Endodermal cell (in vitro differentiated cells): ENCODE measurements at regions not wholly inside any gene's neighbourhood (a gene's known extent, or its start where the extent isn't known, plus 50 kb on each side); places are given as distances from the start of the nearest gene placed in this dataset.
"Not testable (repeated sequence)": the region's sequence is repeated elsewhere in the genome, so short reads cannot be mapped to it uniquely, and the experiment has no call there.

ENCODE experiments used
- DNase-seq: peaks from one replicate; pipeline ENCODE4 v3.0.0-alpha.2; 2017
- H3K27ac ChIP-seq: 2 replicates; pipeline ENCODE4 v1.5.1; 2013; ENCODE audit warnings: mild to moderate bottlenecking, low read depth, low read length, moderate library complexity
- H3K27me3 ChIP-seq: 2 replicates; pipeline ENCODE4 v1.6.1; 2013; ENCODE audit warnings: mild to moderate bottlenecking, low read length, moderate library complexity; ENCODE audit not compliant: insufficient read depth, control insufficient read depth, poor library complexity, severe bottlenecking
- H3K36me3 ChIP-seq: 2 replicates; pipeline ENCODE4 v1.7.0; 2013; ENCODE audit warnings: mild to moderate bottlenecking, low read length, moderate library complexity; ENCODE audit not compliant: control insufficient read depth, insufficient read depth
- H3K4me1 ChIP-seq: one replicate; pipeline ENCODE4 v1.7.0; 2013; ENCODE audit warnings: low read length; ENCODE audit not compliant: control insufficient read depth, insufficient read depth
- H3K4me3 ChIP-seq: 2 replicates; pipeline ENCODE4 v1.5.1; 2013; ENCODE audit warnings: mild to moderate bottlenecking, low read length, moderate library complexity
- H3K9ac ChIP-seq: 2 replicates; pipeline ENCODE4 v1.6.1; 2013; ENCODE audit warnings: mild to moderate bottlenecking, low read length, moderate library complexity; ENCODE audit not compliant: poor library complexity, severe bottlenecking; ENCODE audit errors: extremely low read depth
- H3K9me3 ChIP-seq: 2 replicates; pipeline ENCODE4 v1.6.1; 2013; ENCODE audit warnings: mild to moderate bottlenecking, low read length, moderate library complexity; ENCODE audit not compliant: control insufficient read depth
- H3K27ac Mint-ChIP-seq: 2 replicates; pipeline ENCODE4 v1.8.0; 2020; ENCODE audit warnings: mixed read lengths
- H3K27me3 Mint-ChIP-seq: 2 replicates; pipeline ENCODE4 v1.8.0; 2021; ENCODE audit warnings: mild to moderate bottlenecking, mixed read lengths; ENCODE audit not compliant: insufficient read depth
- H3K36me3 Mint-ChIP-seq: 2 replicates; pipeline ENCODE4 v1.8.0; 2020; ENCODE audit warnings: low read depth, mixed read lengths
- H3K4me1 Mint-ChIP-seq: 2 replicates; pipeline ENCODE4 v1.8.0; 2020; ENCODE audit warnings: mixed read lengths
- H3K4me3 Mint-ChIP-seq: 2 replicates; pipeline ENCODE4 v1.8.0; 2020; ENCODE audit warnings: mild to moderate bottlenecking, moderate library complexity, mixed read lengths
- H3K9me3 Mint-ChIP-seq: 2 replicates; pipeline ENCODE4 v1.8.0; 2020; ENCODE audit warnings: mild to moderate bottlenecking, mixed read lengths
- CTCF ChIP-seq: fragments of 200-600 bp; sonication (generic); conservative IDR thresholded peaks from 2 replicates; pipeline ENCODE4 v1.5.0; 2021; ENCODE audit warnings: antibody characterized with exemption, mild to moderate bottlenecking
- WGBS, 2 experiments: methylation state at CpG; one replicate each; pipeline versions ENCODE4 v1.1.5 to v1.1.7; 2013; ENCODE audit warnings: missing lambda C conversion rate in 2 of 2, mixed read lengths in 1 of 2; ENCODE audit not compliant: insufficient coverage in 1 of 2, insufficient read length in 1 of 2; 5-methylcytosine and 5-hydroxymethylcytosine counted together

DNA sequence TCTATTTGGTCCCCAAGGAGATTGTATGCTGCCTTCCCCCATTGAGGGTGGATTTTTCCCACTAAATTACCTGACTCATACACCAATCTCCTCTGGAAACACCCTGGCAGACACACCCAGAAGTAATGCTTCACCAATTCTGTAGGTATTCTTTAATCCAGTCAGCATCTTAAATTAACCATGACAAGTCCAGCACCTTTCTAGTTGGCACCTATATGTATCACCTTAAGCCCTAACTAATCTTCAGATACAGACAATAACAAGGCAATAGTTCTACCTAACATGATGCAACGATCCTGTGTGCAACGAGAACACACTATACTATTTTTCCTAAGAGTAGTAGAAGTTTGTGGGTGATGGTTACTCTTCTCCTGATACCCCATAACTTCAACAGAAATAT lies 473.3 kb upstream of the NPAP1 start:
- not testable (repeated sequence) for H3K27ac ChIP-seq, H3K36me3 ChIP-seq, H3K27me3 Mint-ChIP-seq, H3K9ac ChIP-seq, DNase-seq, H3K4me1 ChIP-seq, H3K27ac Mint-ChIP-seq, H3K4me3 ChIP-seq, H3K36me3 Mint-ChIP-seq, H3K4me3 Mint-ChIP-seq, H3K4me1 Mint-ChIP-seq, H3K27me3 ChIP-seq, H3K9me3 ChIP-seq
- no CpG with 5 or more reads among the region's 2 CpGs for WGBS, 2 experiments
- H3K9me3 Mint-ChIP-seq = peaks cover 41% of the 10 kb centered on the region

- WGBS, 2 experiments = 70 to 78% methylated on average over 1 to 4 of the region's 6 CpGs
- H3K27me3 ChIP-seq, H3K9ac ChIP-seq, DNase-seq, H3K9me3 ChIP-seq, H3K4me3 Mint-ChIP-seq, H3K4me1 ChIP-seq, H3K27me3 Mint-ChIP-seq, H3K36me3 Mint-ChIP-seq, H3K27ac Mint-ChIP-seq, H3K27ac ChIP-seq, H3K36me3 ChIP-seq, H3K4me1 Mint-ChIP-seq, H3K4me3 ChIP-seq: not testable (repeated sequence)
- H3K9me3 Mint-ChIP-seq = peaks cover 45% of the 10 kb centered on the region
Observed at GRCh38 chr15:24211742-24212476, 463.7 kb upstream of the NPAP1 start.

- peaks cover 21% of the 10 kb centered on the region for H3K9me3 ChIP-seq
- 89 to 92% methylated on average over 4 to 7 of the region's 7 CpGs for WGBS, 2 experiments
- DNase-seq = no peak
- H3K27ac Mint-ChIP-seq = no peak overlapping the region
- H3K9me3 Mint-ChIP-seq = peaks cover 46% of the 10 kb centered on the region
- H3K27me3 Mint-ChIP-seq = no peaks in the 10 kb centered on the region
- no peaks in the 10 kb centered on the region for H3K4me1 Mint-ChIP-seq
- H3K9ac ChIP-seq = no peak overlapping the region
- no peak for TF ChIP-seq CTCF
- no peaks in the 10 kb centered on the region for H3K36me3 ChIP-seq
- H3K4me1 ChIP-seq = no peaks in the 10 kb centered on the region
- H3K27ac ChIP-seq = no peak overlapping the region
- H3K4me3 Mint-ChIP-seq = no peak overlapping the region
- no peaks in the 10 kb centered on the region for H3K27me3 ChIP-seq
- no peaks in the 10 kb centered on the region for H3K36me3 Mint-ChIP-seq
- H3K4me3 ChIP-seq = no peak overlapping the region
Observed at GRCh38 chr15:24223739-24224138, 451.8 kb upstream of the NPAP1 start.

DNA sequence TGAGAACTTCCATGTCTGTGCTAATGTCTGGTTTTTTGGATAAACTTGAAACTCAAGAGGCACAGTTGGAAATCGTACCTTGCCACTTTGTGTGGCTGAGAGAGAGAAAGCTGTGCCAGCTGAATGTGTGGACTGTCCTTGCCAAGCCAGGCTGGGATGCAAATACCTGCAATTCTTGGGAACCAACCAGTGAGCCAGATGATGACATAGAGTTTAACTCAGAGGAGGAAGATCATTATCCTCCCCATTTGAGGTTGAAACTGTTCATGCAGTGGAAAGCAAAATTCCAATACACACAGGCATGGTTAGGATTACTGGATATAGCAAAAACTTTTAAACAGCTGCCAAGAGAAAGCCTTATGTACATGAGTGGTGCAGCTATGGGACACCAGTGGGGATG lies 451.4 kb upstream of the NPAP1 start:
- Histone ChIP-seq H3K27ac (no peak overlapping the region), H3K27me3 (no peaks in the 10 kb centered on the region), H3K9me3 (peaks cover 21% of the 10 kb centered on the region), H3K36me3 (no peaks in the 10 kb centered on the region), H3K9ac (no peak overlapping the region), H3K4me1 (no peaks in the 10 kb centered on the region), H3K4me3 (no peak overlapping the region)
- Mint-ChIP-seq H3K27ac (no peak overlapping the region), H3K4me1 (no peaks in the 10 kb centered on the region), H3K36me3 (peaks cover 2% of the 10 kb centered on the region), H3K4me3 (no peak overlapping the region), H3K9me3 (peaks cover 51% of the 10 kb centered on the region), H3K27me3 (no peaks in the 10 kb centered on the region)
- no peak for DNase-seq
- TF ChIP-seq CTCF = no peak
- 94 to 100% methylated on average over 1 of the region's 1 CpG for WGBS, 2 experiments

DNA sequence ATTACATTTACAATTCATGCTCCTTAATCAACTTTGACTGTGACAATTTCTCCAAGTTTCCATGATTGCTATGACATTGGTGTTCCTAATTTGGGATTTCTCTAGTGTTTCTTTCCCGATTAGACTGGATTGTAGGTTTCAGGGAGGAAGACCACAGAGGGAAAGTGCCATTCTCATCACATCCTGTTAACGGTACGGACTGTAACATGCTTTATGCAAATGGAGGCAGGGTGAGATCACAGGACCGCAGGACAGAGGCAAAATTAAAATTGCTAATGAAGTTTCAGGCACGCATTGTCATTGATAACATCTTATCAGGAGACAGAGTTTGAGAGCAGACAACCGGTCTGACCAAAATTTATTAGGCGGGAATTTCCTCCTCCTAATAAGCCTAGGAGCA lies 446.7 kb upstream of the NPAP1 start:
- not testable (repeated sequence) for H3K27ac Mint-ChIP-seq, H3K4me1 ChIP-seq, H3K4me3 Mint-ChIP-seq, H3K4me1 Mint-ChIP-seq, H3K36me3 Mint-ChIP-seq, H3K27me3 Mint-ChIP-seq, H3K27me3 ChIP-seq, H3K27ac ChIP-seq, H3K4me3 ChIP-seq, DNase-seq, H3K36me3 ChIP-seq, H3K9ac ChIP-seq
- peaks cover 25% of the 10 kb centered on the region for H3K9me3 ChIP-seq
- WGBS, 2 experiments = 86% methylated on average over 4 to 7 of the region's 7 CpGs
- H3K9me3 Mint-ChIP-seq = peaks cover 38% of the 10 kb centered on the region

DNA sequence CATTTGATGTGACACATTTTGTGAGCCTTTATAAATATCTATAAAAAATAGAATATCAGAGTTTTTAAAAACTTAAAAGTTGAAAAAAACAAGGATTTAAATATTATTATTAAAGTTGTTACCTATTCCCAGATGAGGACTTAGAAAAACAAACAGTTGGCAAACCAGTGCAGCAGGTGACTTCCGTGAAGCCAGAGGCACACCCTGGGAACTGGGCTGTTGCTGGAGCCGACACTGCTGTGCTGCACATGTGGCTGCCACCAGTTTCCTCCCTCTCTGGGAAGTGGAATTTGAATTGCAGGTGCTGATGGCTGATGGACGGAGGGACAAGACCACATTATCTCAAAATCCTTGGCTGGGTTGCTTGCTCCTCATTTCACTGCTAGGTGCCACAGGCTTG lies 442.4 kb upstream of the NPAP1 start:
- H3K36me3 ChIP-seq, H3K27me3 Mint-ChIP-seq, H3K27ac Mint-ChIP-seq, H3K36me3 Mint-ChIP-seq, H3K9ac ChIP-seq, DNase-seq, H3K4me3 ChIP-seq, H3K4me1 Mint-ChIP-seq, H3K27me3 ChIP-seq, H3K27ac ChIP-seq, H3K4me3 Mint-ChIP-seq, H3K4me1 ChIP-seq: not testable (repeated sequence)
- peaks cover 39% of the 10 kb centered on the region for H3K9me3 Mint-ChIP-seq
- peaks cover 18% of the 10 kb centered on the region for H3K9me3 ChIP-seq
- WGBS, 2 experiments = 83% methylated on average over 2 of the region's 3 CpGs; no CpG with 5 or more reads in 1 of the 2 experiments
